IPS-18a (cell line): ENCODE measurements at regions not wholly inside any gene's neighbourhood (a gene's known extent, or its start where the extent isn't known, plus 50 kb on each side); places are given as distances from the start of the nearest gene placed in this dataset.

Experiments
- H3K27ac ChIP-seq: one replicate; pipeline ENCODE4 v1.5.1; 2013; ENCODE audit warnings: low read length
- H3K27me3 ChIP-seq: one replicate; pipeline ENCODE4 v1.6.1; 2013; ENCODE audit warnings: mild to moderate bottlenecking, low read length; ENCODE audit not compliant: control insufficient read depth, insufficient read depth
- H3K36me3 ChIP-seq: one replicate; pipeline ENCODE4 v1.6.1; 2013; ENCODE audit warnings: low read depth, low read length; ENCODE audit not compliant: control insufficient read depth
- H3K4me1 ChIP-seq: one replicate; pipeline ENCODE4 v1.6.1; 2013; ENCODE audit warnings: low read depth, low read length; ENCODE audit not compliant: control insufficient read depth
- H3K4me3 ChIP-seq: one replicate; pipeline ENCODE4 v1.5.1; 2013; ENCODE audit warnings: low read length
- H3K9ac ChIP-seq: one replicate; pipeline ENCODE4 v1.6.1; 2013; ENCODE audit warnings: mild to moderate bottlenecking, low read length, moderate library complexity
- H3K9me3 ChIP-seq: one replicate; pipeline ENCODE4 v1.6.1; 2013; ENCODE audit warnings: low read depth, low read length; ENCODE audit not compliant: control insufficient read depth

GRCh38 chr2:487186-488079 lies 189.8 kb downstream of the TMEM18 start:
- H3K36me3 ChIP-seq, result no peaks in the 10 kb centered on the region
- H3K27me3 ChIP-seq, result no peaks in the 10 kb centered on the region
- no peak overlapping the region for H3K4me3 ChIP-seq
- no peak overlapping the region for H3K9ac ChIP-seq
- H3K27ac ChIP-seq, result no peak overlapping the region
- H3K4me1 ChIP-seq, result no peaks in the 10 kb centered on the region
- no peaks in the 10 kb centered on the region for H3K9me3 ChIP-seq

- Histone ChIP-seq H3K27ac (no peak overlapping the region), H3K9ac (no peak overlapping the region), H3K4me3 (no peak overlapping the region), H3K9me3 (no peaks in the 10 kb centered on the region), H3K27me3 (no peaks in the 10 kb centered on the region), H3K4me1 (no peaks in the 10 kb centered on the region), H3K36me3 (no peaks in the 10 kb centered on the region)
Observed at GRCh38 chr2:486371-486770, 190.8 kb downstream of the TMEM18 start.

- H3K9ac ChIP-seq, result no peak overlapping the region
- H3K36me3 ChIP-seq, result no peaks in the 10 kb centered on the region
- no peaks in the 10 kb centered on the region for H3K27me3 ChIP-seq
- no peaks in the 10 kb centered on the region for H3K9me3 ChIP-seq
- H3K4me1 ChIP-seq, result peaks cover 3% of the 10 kb centered on the region
- no peak overlapping the region for H3K27ac ChIP-seq
- H3K4me3 ChIP-seq, result no peak overlapping the region
Observed at GRCh38 chr2:481388-481787, 193.5 kb upstream of the ALKAL2 start.

GRCh38 chr2:479490-480176 lies 191.7 kb upstream of the ALKAL2 start:
- no peaks in the 10 kb centered on the region for H3K27me3 ChIP-seq
- H3K4me3 ChIP-seq, result no peak overlapping the region
- H3K9me3 ChIP-seq, result no peaks in the 10 kb centered on the region
- H3K9ac ChIP-seq, result no peak overlapping the region
- H3K27ac ChIP-seq, result no peak overlapping the region
- H3K4me1 ChIP-seq, result peaks cover 3% of the 10 kb centered on the region
- H3K36me3 ChIP-seq, result no peaks in the 10 kb centered on the region

- Histone ChIP-seq H3K9me3 (no peaks in the 10 kb centered on the region), H3K27me3 (no peaks in the 10 kb centered on the region), H3K4me3 (no peak overlapping the region), H3K36me3 (no peaks in the 10 kb centered on the region), H3K4me1 (peaks cover 3% of the 10 kb centered on the region), H3K9ac (no peak overlapping the region), H3K27ac (no peak overlapping the region)
Observed at GRCh38 chr2:479031-479430, 191.1 kb upstream of the ALKAL2 start.

GRCh38 chr2:471560-471959 lies 183.7 kb upstream of the ALKAL2 start:
- Histone ChIP-seq H3K27ac (no peak overlapping the region), H3K4me3 (no peak overlapping the region)

GRCh38 chr2:469514-469913 lies 181.6 kb upstream of the ALKAL2 start:
- Histone ChIP-seq H3K9me3 (peaks cover 4% of the 10 kb centered on the region), H3K36me3 (no peaks in the 10 kb centered on the region), H3K9ac (no peak overlapping the region), H3K4me3 (no peak overlapping the region), H3K27ac (no peak overlapping the region), H3K4me1 (no peaks in the 10 kb centered on the region), H3K27me3 (peaks cover 33% of the 10 kb centered on the region)

More at GRCh38 chr2:471560-471959, 183.7 kb upstream of the ALKAL2 start:
- no peak overlapping the region for H3K9ac ChIP-seq
- H3K36me3 ChIP-seq, result no peaks in the 10 kb centered on the region
- peaks cover 4% of the 10 kb centered on the region for H3K9me3 ChIP-seq
- H3K27me3 ChIP-seq, result peaks cover 32% of the 10 kb centered on the region
- H3K4me1 ChIP-seq, result no peaks in the 10 kb centered on the region

- no peaks in the 10 kb centered on the region for H3K4me1 ChIP-seq
- no peaks in the 10 kb centered on the region for H3K36me3 ChIP-seq
- peaks cover 4% of the 10 kb centered on the region for H3K9me3 ChIP-seq
- peaks cover 33% of the 10 kb centered on the region for H3K27me3 ChIP-seq
- peak overlapping the region; percentile 54 for H3K4me3 ChIP-seq
- H3K9ac ChIP-seq, result no peak overlapping the region
- H3K27ac ChIP-seq, result no peak overlapping the region
Observed at GRCh38 chr2:468648-469336, 180.9 kb upstream of the ALKAL2 start.

- H3K27ac ChIP-seq, result no peak overlapping the region
- no peaks in the 10 kb centered on the region for H3K36me3 ChIP-seq
- H3K4me3 ChIP-seq, result peak overlapping the region; percentile 54
- H3K9ac ChIP-seq, result peak overlapping the region; percentile 21
- H3K9me3 ChIP-seq, result peaks cover 3% of the 10 kb centered on the region
- peaks cover 33% of the 10 kb centered on the region for H3K27me3 ChIP-seq
- no peaks in the 10 kb centered on the region for H3K4me1 ChIP-seq
Observed at GRCh38 chr2:467892-468647, 180.2 kb upstream of the ALKAL2 start.

GRCh38 chr2:467543-467891 lies 179.6 kb upstream of the ALKAL2 start:
- peak overlapping the region; percentile 54 for H3K4me3 ChIP-seq
- H3K4me1 ChIP-seq, result no peaks in the 10 kb centered on the region
- peaks cover 33% of the 10 kb centered on the region for H3K27me3 ChIP-seq
- no peaks in the 10 kb centered on the region for H3K9me3 ChIP-seq
- H3K9ac ChIP-seq, result no peak overlapping the region
- no peaks in the 10 kb centered on the region for H3K36me3 ChIP-seq
- no peak overlapping the region for H3K27ac ChIP-seq

GRCh38 chr2:467101-467500 lies 179.2 kb upstream of the ALKAL2 start:
- Histone ChIP-seq H3K9me3 (no peaks in the 10 kb centered on the region), H3K4me1 (no peaks in the 10 kb centered on the region), H3K36me3 (no peaks in the 10 kb centered on the region), H3K27me3 (peaks cover 33% of the 10 kb centered on the region), H3K4me3 (no peak overlapping the region), H3K27ac (no peak overlapping the region), H3K9ac (no peak overlapping the region)
